Neural cell (in vitro differentiated cells): ENCODE measurements at regions not wholly inside any gene's neighbourhood (a gene's known extent, or its start where the extent isn't known, plus 50 kb on each side); places are given as distances from the start of the nearest gene placed in this dataset.

ENCODE experiments used
- CTCF ChIP-seq: fragments of 450-650 bp; IDR thresholded peaks from 2 replicates; pipeline ENCODE4 v1.5.1; 2014; ENCODE audit warnings: antibody characterized with exemption, mild to moderate bottlenecking, moderate library complexity; ENCODE audit not compliant: poor library complexity, severe bottlenecking
- EP300 ChIP-seq: fragments of 450-650 bp; conservative IDR thresholded peaks from 2 replicates; pipeline ENCODE4 v1.6.1; 2014; ENCODE audit warnings: antibody characterized with exemption, mild to moderate bottlenecking, moderate library complexity; ENCODE audit not compliant: poor library complexity, severe bottlenecking
- EZH2 ChIP-seq: fragments of 200-600, 300-800 bp; shearing (Covaris generic), sonication (generic); IDR thresholded peaks from 2 replicates; pipeline ENCODE4 v1.6.1; 2014; ENCODE audit warnings: antibody characterized with exemption, low read length, borderline replicate concordance, mild to moderate bottlenecking; ENCODE audit not compliant: insufficient read depth, poor library complexity, severe bottlenecking
- MXI1 ChIP-seq: fragments of 450-650 bp; conservative IDR thresholded peaks from 2 replicates; pipeline ENCODE4 v1.6.1; 2014; ENCODE audit warnings: antibody characterized with exemption, mild to moderate bottlenecking; ENCODE audit not compliant: poor library complexity, severe bottlenecking
- POLR2AphosphoS5 ChIP-seq: IDR thresholded peaks from 2 replicates; pipeline ENCODE4 v1.6.1; 2012
- RAD21 ChIP-seq: fragments of 450-650 bp; conservative IDR thresholded peaks from 2 replicates; pipeline ENCODE4 v1.6.1; 2014; ENCODE audit warnings: antibody characterized with exemption, mild to moderate bottlenecking, moderate library complexity
- REST ChIP-seq: IDR thresholded peaks from 2 replicates; pipeline ENCODE4 v1.6.1; 2012; ENCODE audit warnings: borderline replicate concordance
- SMC3 ChIP-seq: fragments of 450-650 bp; conservative IDR thresholded peaks from 2 replicates; pipeline ENCODE4 v1.6.1; 2014; ENCODE audit warnings: antibody characterized with exemption, mild to moderate bottlenecking, moderate library complexity; ENCODE audit not compliant: poor library complexity
- TAF1 ChIP-seq: IDR thresholded peaks from 2 replicates; pipeline ENCODE4 v1.6.1; 2012; ENCODE audit warnings: low read depth

GRCh38 chr3:67907735-67908134, 253.3 kb upstream of the SUCLG2 start:
- TF ChIP-seq CTCF (no peak), EZH2 (no peak), RAD21 (no peak), REST (no peak), TAF1 (no peak), POLR2AphosphoS5 (peak; percentile 85), EP300 (peak; percentile 95), SMC3 (no peak), MXI1 (no peak)
